ENCODE measurements at regions not wholly inside any gene's neighbourhood (a gene's known extent, or its start where the extent isn't known, plus 50 kb on each side); places are given as distances from the start of the nearest gene placed in this dataset.

GRCh38 chr6:63099772-63100459 lies 111.4 kb upstream of the FKBP1C start:
- DNase-seq: no peak
- Histone ChIP-seq H3K79me2 (ENCODE audit: control insufficient read depth, insufficient read depth, low read length) (no peaks in the 10 kb centered on the region), H3K4me3 (ENCODE audit: control extremely low read depth in 1 of 5, extremely low read depth in 1 of 5, insufficient read depth in 1 of 5, low read depth in 2 of 5, low read length in 4 of 5) (no peak overlapping the region), H3K9me3 (ENCODE audit: control extremely low read depth in 1 of 3, control insufficient read depth in 2 of 3, insufficient read depth in 1 of 3, low read length in 2 of 3) (no peaks in the 10 kb centered on the region), H3K9ac (ENCODE audit: low read length) (no peak overlapping the region), H3K4me2 (replicated peaks; ENCODE audit: low read depth, low read length, poor library complexity, severe bottlenecking) (no peak overlapping the region), H4K20me1 (ENCODE audit: control insufficient read depth, insufficient read depth, low read length, poor library complexity, severe bottlenecking) (no peaks in the 10 kb centered on the region), H3K4me1 (ENCODE audit: control insufficient read depth in 2 of 2, insufficient read depth in 2 of 2, low read length in 2 of 2) (no peaks in the 10 kb centered on the region), H3K27me3 (replicated peaks in 1 of 4; ENCODE audit: control extremely low read depth in 1 of 4, control insufficient read depth in 3 of 4, insufficient read depth in 4 of 4, low read length in 3 of 4) (no peaks in the 10 kb centered on the region), H3K36me3 (replicated peaks in 1 of 2; ENCODE audit: control extremely low read depth in 1 of 2, control insufficient read depth in 1 of 2, extremely low read depth in 1 of 2, insufficient read depth in 2 of 2, low read length in 1 of 2) (no peaks in the 10 kb centered on the region), H3K27ac (ENCODE audit: low read length in 2 of 2) (no peak overlapping the region), H2AFZ (ENCODE audit: insufficient read depth, low read depth, low read length, poor library complexity, severe bottlenecking) (no peak overlapping the region)
- ChIA-PET CTCF (no interaction called here), POLR2A (no interaction called here)
- intact Hi-C loops (cut with micrococcal nuclease): no loop called here
- no peaks in the 10 kb centered on the region for H3K4me1 Mint-ChIP-seq
- TF ChIP-seq EZH2 (IDR thresholded peaks at IDR 0.05; ENCODE audit: borderline replicate concordance, insufficient read depth, low read depth, low read length, poor library complexity, severe bottlenecking): no peak
- no peak overlapping the region for H3K4me3 Mint-ChIP-seq
- H3K27me3 Mint-ChIP-seq: no peaks in the 10 kb centered on the region
- H3K27ac Mint-ChIP-seq: no peak overlapping the region
- peaks cover 1% of the 10 kb centered on the region for H3K9me3 Mint-ChIP-seq (ENCODE audit: insufficient read depth)
- ATAC-seq (ENCODE audit: low read depth): no peak
- WGBS (ENCODE audit: insufficient coverage): 100% methylated on average over 3 of the region's 6 CpGs

- no peak overlapping the region for H3K4me2 ChIP-seq (replicated peaks; ENCODE audit: low read depth, low read length, poor library complexity, severe bottlenecking)
- H3K4me1 Mint-ChIP-seq: no peaks in the 10 kb centered on the region
- H3K9ac ChIP-seq (ENCODE audit: low read length): no peak overlapping the region
- POLR2A ChIA-PET: no interaction called here
- no peaks in the 10 kb centered on the region for H3K4me1 ChIP-seq (ENCODE audit: control insufficient read depth in 2 of 2, insufficient read depth in 2 of 2, low read length in 2 of 2)
- no peaks in the 10 kb centered on the region for H3K9me3 Mint-ChIP-seq (ENCODE audit: insufficient read depth)
- H3K27me3 Mint-ChIP-seq: no peaks in the 10 kb centered on the region
- H3K27ac Mint-ChIP-seq: no peak overlapping the region
- no peak overlapping the region for H3K27ac ChIP-seq (ENCODE audit: low read length in 2 of 2)
- TF ChIP-seq EZH2 (IDR thresholded peaks at IDR 0.05; ENCODE audit: borderline replicate concordance, insufficient read depth, low read depth, low read length, poor library complexity, severe bottlenecking) (no peak), CTCF (IDR thresholded peaks at IDR 0.05) (no peak)
- H3K36me3 ChIP-seq (replicated peaks in 1 of 2; ENCODE audit: control extremely low read depth in 1 of 2, control insufficient read depth in 1 of 2, extremely low read depth in 1 of 2, insufficient read depth in 2 of 2, low read length in 1 of 2): no peaks in the 10 kb centered on the region
- ATAC-seq (ENCODE audit: low read depth): no peak
- DNase-seq: no peak
- H3K9me3 ChIP-seq (ENCODE audit: control extremely low read depth in 1 of 3, control insufficient read depth in 2 of 3, insufficient read depth in 1 of 3, low read length in 2 of 3): peaks cover 0 to 5% (median 0%) of the 10 kb centered on the region in 3 donors
- WGBS (ENCODE audit: insufficient coverage): no CpG with 5 or more reads among the region's 2 CpGs
- H3K79me2 ChIP-seq (ENCODE audit: control insufficient read depth, insufficient read depth, low read length): no peaks in the 10 kb centered on the region
- H2AFZ ChIP-seq (ENCODE audit: insufficient read depth, low read depth, low read length, poor library complexity, severe bottlenecking): no peak overlapping the region
- no peak overlapping the region for H3K4me3 ChIP-seq (ENCODE audit: control extremely low read depth in 1 of 5, extremely low read depth in 1 of 5, insufficient read depth in 1 of 5, low read depth in 2 of 5, low read length in 4 of 5)
- H3K4me3 Mint-ChIP-seq: no peak overlapping the region
- CTCF ChIA-PET: no interaction called here
- H3K27me3 ChIP-seq (replicated peaks in 1 of 4; ENCODE audit: control extremely low read depth in 1 of 4, control insufficient read depth in 3 of 4, insufficient read depth in 4 of 4, low read length in 3 of 4): no peaks in the 10 kb centered on the region
- intact Hi-C loops (cut with micrococcal nuclease): no loop called here
- H4K20me1 ChIP-seq (ENCODE audit: control insufficient read depth, insufficient read depth, low read length, poor library complexity, severe bottlenecking): no peaks in the 10 kb centered on the region
These were observed 96.6 kb upstream of the FKBP1C start for GRCh38 chr6:63114610-63115211.

Data from B cell (primary cell).